ENCODE measurements at regions not wholly inside any gene's neighbourhood (a gene's known extent, or its start where the extent isn't known, plus 50 kb on each side); places are given as distances from the start of the nearest gene placed in this dataset.

DNA sequence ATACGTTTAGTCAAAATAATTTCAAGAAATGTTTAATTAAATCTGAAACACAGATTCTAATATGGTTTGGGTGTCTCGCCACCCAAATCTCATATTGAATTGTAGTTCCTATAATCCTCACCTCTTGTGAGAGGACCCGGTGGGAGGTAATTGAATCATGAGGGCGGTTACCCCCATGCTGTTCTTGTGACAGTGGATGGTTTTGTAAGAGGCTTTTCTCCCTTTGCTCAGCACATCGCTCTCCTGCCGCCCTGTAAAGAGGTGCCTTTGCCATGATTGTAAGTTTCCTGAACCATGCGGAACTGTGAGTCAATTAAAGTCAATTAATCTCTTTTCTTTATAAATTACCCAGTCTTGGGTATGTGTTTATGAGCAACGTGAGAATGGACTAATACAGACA is 1045.1 kb upstream of the POU3F3 start:
- Histone ChIP-seq H3K36me3 (ENCODE audit: control insufficient read depth in 1 of 2, insufficient read depth in 2 of 2, low read length in 2 of 2) (no peaks in the 10 kb centered on the region), H3K27ac (ENCODE audit: low read depth, low read length) (no peak overlapping the region), H3K9me3 (ENCODE audit: control insufficient read depth in 1 of 2, low read length in 2 of 2) (no peaks in the 10 kb centered on the region), H3K4me1 (ENCODE audit: control insufficient read depth in 1 of 2, insufficient read depth in 2 of 2, low read length in 2 of 2) (no peaks in the 10 kb centered on the region), H3K4me3 (ENCODE audit: low read depth in 1 of 2, low read length in 2 of 2) (no peak overlapping the region), H3K27me3 (ENCODE audit: control insufficient read depth in 1 of 2, insufficient read depth in 2 of 2, low read length in 2 of 2) (no peaks in the 10 kb centered on the region), H3K9ac (ENCODE audit: low read depth in 1 of 2, low read length in 2 of 2) (no peak overlapping the region)

DNA sequence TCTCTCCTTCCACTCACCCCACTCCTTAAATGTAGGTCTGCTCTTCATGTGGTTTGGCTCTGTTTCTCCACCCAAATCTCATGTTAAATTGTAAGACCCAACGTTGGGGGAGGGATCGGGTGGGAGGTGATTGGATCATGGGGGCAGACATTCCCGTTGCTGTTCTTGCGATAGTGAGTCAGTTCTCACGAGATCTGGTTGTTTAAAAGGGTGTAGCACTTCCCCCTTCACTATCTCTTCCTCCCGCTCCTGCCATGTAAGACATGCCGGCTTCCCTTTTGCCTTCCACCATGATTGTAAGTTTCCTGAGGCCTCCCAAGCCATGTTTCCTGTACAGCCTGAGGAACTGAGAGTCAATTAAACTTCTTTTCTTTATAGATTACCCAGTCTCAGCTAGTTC is 1044.5 kb upstream of the POU3F3 start:
- no peak overlapping the region for H3K4me3 ChIP-seq (ENCODE audit: low read depth in 1 of 2, low read length in 2 of 2)
- H3K4me1 ChIP-seq (ENCODE audit: control insufficient read depth in 1 of 2, insufficient read depth in 2 of 2, low read length in 2 of 2) = no peaks in the 10 kb centered on the region
- no peaks in the 10 kb centered on the region for H3K36me3 ChIP-seq (ENCODE audit: control insufficient read depth in 1 of 2, insufficient read depth in 2 of 2, low read length in 2 of 2)
- H3K27ac ChIP-seq (ENCODE audit: low read depth, low read length) = no peak overlapping the region
- no peaks in the 10 kb centered on the region for H3K9me3 ChIP-seq (ENCODE audit: control insufficient read depth in 1 of 2, low read length in 2 of 2)
- H3K9ac ChIP-seq (ENCODE audit: low read depth in 1 of 2, low read length in 2 of 2) = no peak overlapping the region
- H3K27me3 ChIP-seq (ENCODE audit: control insufficient read depth in 1 of 2, insufficient read depth in 2 of 2, low read length in 2 of 2) = no peaks in the 10 kb centered on the region

- Histone ChIP-seq H3K27ac (ENCODE audit: low read depth, low read length) (no peak overlapping the region), H3K9me3 (ENCODE audit: control insufficient read depth in 1 of 2, low read length in 2 of 2) (no peaks in the 10 kb centered on the region), H3K4me3 (ENCODE audit: low read depth in 1 of 2, low read length in 2 of 2) (no peak overlapping the region), H3K36me3 (ENCODE audit: control insufficient read depth in 1 of 2, insufficient read depth in 2 of 2, low read length in 2 of 2) (no peaks in the 10 kb centered on the region), H3K4me1 (ENCODE audit: control insufficient read depth in 1 of 2, insufficient read depth in 2 of 2, low read length in 2 of 2) (no peaks in the 10 kb centered on the region), H3K9ac (ENCODE audit: low read depth in 1 of 2, low read length in 2 of 2) (no peak overlapping the region), H3K27me3 (ENCODE audit: control insufficient read depth in 1 of 2, insufficient read depth in 2 of 2, low read length in 2 of 2) (no peaks in the 10 kb centered on the region)
Measured at GRCh38 chr2:103809941-103810441, 1043.9 kb upstream of the POU3F3 start.

DNA sequence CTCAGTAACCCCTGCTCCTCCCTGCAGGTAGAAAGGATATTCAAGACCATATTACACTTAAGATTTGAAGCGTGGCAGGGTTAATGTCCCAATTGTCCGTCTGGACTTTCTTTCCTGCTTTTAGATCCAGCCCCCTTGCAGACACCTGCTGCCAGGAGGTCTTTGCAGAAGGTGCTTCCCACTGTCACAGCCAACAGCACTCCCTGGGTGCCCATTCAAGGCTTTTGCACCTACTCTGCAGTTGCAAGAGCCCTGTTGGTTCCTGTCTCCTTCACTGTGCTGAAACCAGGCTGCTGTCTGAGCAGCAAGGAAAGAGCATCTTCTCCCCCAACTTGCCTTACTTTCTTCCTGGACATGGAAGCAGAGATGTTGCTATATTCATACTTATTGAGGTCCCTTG is 1043.0 kb upstream of the POU3F3 start:
- Histone ChIP-seq H3K4me3 (ENCODE audit: low read depth in 1 of 2, low read length in 2 of 2) (no peak overlapping the region), H3K36me3 (ENCODE audit: control insufficient read depth in 1 of 2, insufficient read depth in 2 of 2, low read length in 2 of 2) (no peaks in the 10 kb centered on the region), H3K27me3 (ENCODE audit: control insufficient read depth in 1 of 2, insufficient read depth in 2 of 2, low read length in 2 of 2) (no peaks in the 10 kb centered on the region), H3K9ac (ENCODE audit: low read depth in 1 of 2, low read length in 2 of 2) (no peak overlapping the region), H3K27ac (ENCODE audit: low read depth, low read length) (no peak overlapping the region), H3K4me1 (ENCODE audit: control insufficient read depth in 1 of 2, insufficient read depth in 2 of 2, low read length in 2 of 2) (no peaks in the 10 kb centered on the region), H3K9me3 (ENCODE audit: control insufficient read depth in 1 of 2, low read length in 2 of 2) (no peaks in the 10 kb centered on the region)

- Histone ChIP-seq H3K4me1 (ENCODE audit: control insufficient read depth in 1 of 2, insufficient read depth in 2 of 2, low read length in 2 of 2) (no peaks in the 10 kb centered on the region), H3K9ac (ENCODE audit: low read depth in 1 of 2, low read length in 2 of 2) (no peak overlapping the region), H3K27ac (ENCODE audit: low read depth, low read length) (no peak overlapping the region), H3K36me3 (ENCODE audit: control insufficient read depth in 1 of 2, insufficient read depth in 2 of 2, low read length in 2 of 2) (no peaks in the 10 kb centered on the region), H3K9me3 (ENCODE audit: control insufficient read depth in 1 of 2, low read length in 2 of 2) (no peaks in the 10 kb centered on the region), H3K27me3 (ENCODE audit: control insufficient read depth in 1 of 2, insufficient read depth in 2 of 2, low read length in 2 of 2) (no peaks in the 10 kb centered on the region), H3K4me3 (ENCODE audit: low read depth in 1 of 2, low read length in 2 of 2) (no peak overlapping the region)
Measured at GRCh38 chr2:103814016-103814415, 1039.9 kb upstream of the POU3F3 start.

DNA sequence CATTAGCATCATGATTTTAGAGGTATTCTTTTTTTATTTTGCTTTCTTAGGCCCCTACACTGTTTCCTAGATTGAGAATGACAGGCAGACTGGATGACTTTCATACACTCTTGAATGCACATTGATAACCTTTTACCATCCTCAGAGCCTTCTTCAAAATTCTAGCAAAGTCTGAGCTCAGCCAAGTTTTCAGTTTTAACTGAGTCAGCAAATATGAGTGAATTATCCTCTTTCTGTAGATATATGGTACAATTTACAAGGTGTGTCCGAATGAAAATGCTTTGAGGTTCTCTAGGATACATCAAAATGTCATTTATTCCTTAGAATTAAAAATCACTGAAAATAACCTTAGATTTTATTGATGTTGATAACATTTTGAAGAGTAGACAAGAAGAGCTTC is 1038.2 kb upstream of the POU3F3 start:
- H3K27me3 ChIP-seq (ENCODE audit: control insufficient read depth in 1 of 2, insufficient read depth in 2 of 2, low read length in 2 of 2) = no peaks in the 10 kb centered on the region
- H3K27ac ChIP-seq (ENCODE audit: low read depth, low read length) = no peak overlapping the region
- H3K36me3 ChIP-seq (ENCODE audit: control insufficient read depth in 1 of 2, insufficient read depth in 2 of 2, low read length in 2 of 2) = no peaks in the 10 kb centered on the region
- H3K4me3 ChIP-seq (ENCODE audit: low read depth in 1 of 2, low read length in 2 of 2) = no peak overlapping the region
- no peaks in the 10 kb centered on the region for H3K9me3 ChIP-seq (ENCODE audit: control insufficient read depth in 1 of 2, low read length in 2 of 2)
- H3K4me1 ChIP-seq (ENCODE audit: control insufficient read depth in 1 of 2, insufficient read depth in 2 of 2, low read length in 2 of 2) = no peaks in the 10 kb centered on the region
- no peak overlapping the region for H3K9ac ChIP-seq (ENCODE audit: low read depth in 1 of 2, low read length in 2 of 2)

DNA sequence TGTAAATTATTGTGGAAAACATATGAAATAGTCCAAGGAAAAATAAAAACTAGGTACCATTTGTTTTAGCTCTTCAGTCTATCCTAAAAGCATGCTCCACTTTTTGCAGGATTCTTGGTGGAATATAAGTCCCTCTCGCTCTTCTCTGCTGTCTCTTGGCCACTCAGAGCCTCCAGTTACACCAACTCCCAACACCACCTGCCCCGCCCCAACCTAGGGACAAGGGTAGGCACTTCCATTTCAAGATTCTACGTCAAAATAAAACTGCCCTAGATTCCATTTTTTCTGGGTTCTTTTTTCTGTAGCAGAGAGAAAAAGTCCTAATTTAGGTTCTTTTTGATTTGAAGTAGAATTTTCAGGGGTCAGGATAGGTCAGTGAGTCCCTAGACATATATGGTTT is 1036.2 kb upstream of the POU3F3 start:
- H3K9me3 ChIP-seq (ENCODE audit: control insufficient read depth in 1 of 2, low read length in 2 of 2) = no peaks in the 10 kb centered on the region

DNA sequence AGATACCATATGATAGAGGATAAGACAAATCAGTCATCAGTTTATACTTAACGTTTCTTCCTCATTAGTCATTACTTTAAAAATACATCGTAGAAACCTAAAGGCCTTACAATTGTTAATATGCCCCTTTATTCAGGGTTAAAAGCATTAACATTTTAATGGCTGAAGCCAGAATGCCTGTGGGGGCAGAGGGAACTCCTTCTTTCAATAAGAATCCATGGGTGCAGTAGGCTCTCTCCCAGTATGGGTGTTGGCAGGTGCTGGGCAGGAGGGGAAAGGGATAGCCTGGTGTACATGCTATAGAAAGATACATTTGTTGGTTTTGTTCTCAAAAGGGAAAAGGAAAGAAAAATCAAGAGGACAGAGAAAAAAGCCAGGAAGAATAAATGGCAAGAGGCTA is 1035.7 kb upstream of the POU3F3 start:
- Histone ChIP-seq H3K36me3 (ENCODE audit: control insufficient read depth in 1 of 2, insufficient read depth in 2 of 2, low read length in 2 of 2) (no peaks in the 10 kb centered on the region), H3K9me3 (ENCODE audit: control insufficient read depth in 1 of 2, low read length in 2 of 2) (no peaks in the 10 kb centered on the region), H3K27ac (ENCODE audit: low read depth, low read length) (no peak overlapping the region), H3K4me1 (ENCODE audit: control insufficient read depth in 1 of 2, insufficient read depth in 2 of 2, low read length in 2 of 2) (no peaks in the 10 kb centered on the region), H3K9ac (ENCODE audit: low read depth in 1 of 2, low read length in 2 of 2) (no peak overlapping the region), H3K4me3 (ENCODE audit: low read depth in 1 of 2, low read length in 2 of 2) (no peak overlapping the region), H3K27me3 (ENCODE audit: control insufficient read depth in 1 of 2, insufficient read depth in 2 of 2, low read length in 2 of 2) (no peaks in the 10 kb centered on the region)

More for the DNA sequence above, 1036.2 kb upstream of the POU3F3 start:
- H3K4me3 ChIP-seq (ENCODE audit: low read depth in 1 of 2, low read length in 2 of 2) = no peak overlapping the region
- H3K27ac ChIP-seq (ENCODE audit: low read depth, low read length) = no peak overlapping the region
- H3K36me3 ChIP-seq (ENCODE audit: control insufficient read depth in 1 of 2, insufficient read depth in 2 of 2, low read length in 2 of 2) = no peaks in the 10 kb centered on the region
- H3K27me3 ChIP-seq (ENCODE audit: control insufficient read depth in 1 of 2, insufficient read depth in 2 of 2, low read length in 2 of 2) = no peaks in the 10 kb centered on the region
- no peaks in the 10 kb centered on the region for H3K4me1 ChIP-seq (ENCODE audit: control insufficient read depth in 1 of 2, insufficient read depth in 2 of 2, low read length in 2 of 2)
- H3K9ac ChIP-seq (ENCODE audit: low read depth in 1 of 2, low read length in 2 of 2) = no peak overlapping the region

DNA sequence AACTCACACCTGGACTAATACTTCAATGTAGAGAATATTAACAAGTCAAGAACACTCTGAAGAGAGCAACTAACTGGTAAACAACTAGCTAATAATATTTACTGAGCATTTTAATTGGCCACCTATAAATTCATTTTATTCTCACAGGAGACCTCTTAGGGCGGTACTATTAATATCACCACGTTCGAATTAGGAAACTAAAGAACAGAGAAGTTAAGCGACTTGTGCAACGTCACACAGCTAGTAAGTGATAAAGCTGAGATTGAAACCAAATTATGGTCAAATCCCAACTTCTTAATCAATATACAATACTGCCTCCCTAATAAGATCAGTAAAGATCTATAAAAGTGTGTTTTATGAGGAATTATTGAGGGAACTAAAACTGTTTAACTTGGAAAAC is 1034.3 kb upstream of the POU3F3 start:
- Histone ChIP-seq H3K9me3 (ENCODE audit: control insufficient read depth in 1 of 2, low read length in 2 of 2) (no peaks in the 10 kb centered on the region), H3K4me3 (ENCODE audit: low read depth in 1 of 2, low read length in 2 of 2) (no peak overlapping the region), H3K27me3 (ENCODE audit: control insufficient read depth in 1 of 2, insufficient read depth in 2 of 2, low read length in 2 of 2) (no peaks in the 10 kb centered on the region), H3K27ac (ENCODE audit: low read depth, low read length) (no peak overlapping the region), H3K36me3 (ENCODE audit: control insufficient read depth in 1 of 2, insufficient read depth in 2 of 2, low read length in 2 of 2) (no peaks in the 10 kb centered on the region), H3K9ac (ENCODE audit: low read depth in 1 of 2, low read length in 2 of 2) (no peak overlapping the region), H3K4me1 (ENCODE audit: control insufficient read depth in 1 of 2, insufficient read depth in 2 of 2, low read length in 2 of 2) (no peaks in the 10 kb centered on the region)

- no peaks in the 10 kb centered on the region for H3K36me3 ChIP-seq (ENCODE audit: control insufficient read depth in 1 of 2, insufficient read depth in 2 of 2, low read length in 2 of 2)
- no peaks in the 10 kb centered on the region for H3K27me3 ChIP-seq (ENCODE audit: control insufficient read depth in 1 of 2, insufficient read depth in 2 of 2, low read length in 2 of 2)
- H3K9ac ChIP-seq (ENCODE audit: low read depth in 1 of 2, low read length in 2 of 2) = no peak overlapping the region
- H3K9me3 ChIP-seq (ENCODE audit: control insufficient read depth in 1 of 2, low read length in 2 of 2) = no peaks in the 10 kb centered on the region
- no peak overlapping the region for H3K4me3 ChIP-seq (ENCODE audit: low read depth in 1 of 2, low read length in 2 of 2)
- no peaks in the 10 kb centered on the region for H3K4me1 ChIP-seq (ENCODE audit: control insufficient read depth in 1 of 2, insufficient read depth in 2 of 2, low read length in 2 of 2)
- no peak overlapping the region for H3K27ac ChIP-seq (ENCODE audit: low read depth, low read length)
Measured at GRCh38 chr2:103823847-103824246, 1030.1 kb upstream of the POU3F3 start.

DNA sequence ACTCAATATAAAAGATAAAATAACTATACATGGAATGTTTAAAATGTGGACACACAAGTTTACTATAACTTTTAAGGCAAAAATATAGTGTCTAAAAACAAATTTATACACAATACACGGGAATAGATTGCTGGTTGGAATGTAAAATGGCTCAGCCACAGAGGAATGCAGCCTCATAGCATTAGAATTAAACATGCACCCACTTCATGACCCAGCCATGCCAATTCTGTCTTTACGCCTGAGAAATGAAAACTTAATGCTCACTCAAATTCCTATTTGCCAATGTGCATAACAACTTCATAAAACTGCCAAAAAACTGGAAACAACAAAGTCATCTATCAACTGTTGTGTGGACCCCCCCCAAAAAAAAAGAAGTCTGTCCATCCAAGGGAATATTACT is 1006.6 kb upstream of the POU3F3 start:
- H3K9me3 ChIP-seq (ENCODE audit: control insufficient read depth in 1 of 2, low read length in 2 of 2) = no peaks in the 10 kb centered on the region
- no peaks in the 10 kb centered on the region for H3K27me3 ChIP-seq (ENCODE audit: control insufficient read depth in 1 of 2, insufficient read depth in 2 of 2, low read length in 2 of 2)
- H3K27ac ChIP-seq (ENCODE audit: low read depth, low read length) = no peak overlapping the region
- H3K9ac ChIP-seq (ENCODE audit: low read depth in 1 of 2, low read length in 2 of 2) = no peak overlapping the region
- no peaks in the 10 kb centered on the region for H3K4me1 ChIP-seq (ENCODE audit: control insufficient read depth in 1 of 2, insufficient read depth in 2 of 2, low read length in 2 of 2)
- H3K4me3 ChIP-seq (ENCODE audit: low read depth in 1 of 2, low read length in 2 of 2) = no peak overlapping the region
- H3K36me3 ChIP-seq (ENCODE audit: control insufficient read depth in 1 of 2, insufficient read depth in 2 of 2, low read length in 2 of 2) = no peaks in the 10 kb centered on the region

Measured in duodenal mucosa (tissue), 2 donors.